K562 (cell line): ENCODE measurements at regions not wholly inside any gene's neighbourhood (a gene's known extent, or its start where the extent isn't known, plus 50 kb on each side); places are given as distances from the start of the nearest gene placed in this dataset.

Experiments used
- ATAC-seq: fragments of 200-7000 bp; cut with Tn5 transposase; 3 replicates; pipeline ENCODE4 v1.9.1; 2020; ENCODE audit warnings: moderate library complexity
- BruUV-seq: library from RNA; stranded (reverse); fragments of 400-500 nt; replicated peaks from 2 replicates; lab custom pipeline; 2021; lab: Mats Ljungman, UMichigan
- CTCF ChIA-PET: fragments of 300-600 bp; formaldehyde crosslinking; extraction: SDS; loops from one replicate; lab custom pipeline; 2021; ENCODE audit warnings: low intra/inter-chr PET ratio; lab: Yijun Ruan, JAX
- POLR2A ChIA-PET: fragments of 300-600, 350-650 bp; sonication (Branson Sonifier 250); formaldehyde crosslinking; extraction: SDS; loops from one replicate; lab custom pipeline; 2021; ENCODE audit warnings: antibody characterized with exemption, inconsistent platforms; lab: Yijun Ruan, JAX
- DNase-seq, 4 experiments: peaks; one replicate each; pipeline versions ENCODE4 v3.0.0 to v3.0.0-alpha.2; 2011 to 2018; ENCODE audit warnings: low spot score in 3 of 4, mixed read lengths in 3 of 4; ENCODE audit errors: extremely low read depth in 1 of 4
- FAIRE-seq: peaks from 2 replicates; lab custom pipeline; 2011; peaks lifted over from hg19 to GRCh38; lab: Jason Lieb, UNC
- H2AFZ ChIP-seq: 2 replicates; pipeline ENCODE4 v1.6.0; 2011; ENCODE audit warnings: low read depth, low read length, control low read depth, inconsistent platforms
- H3K27ac ChIP-seq: fragments of 200-600 bp; 3 replicates; pipeline ENCODE4 v1.8.0; 2011; ENCODE audit warnings: low read depth, mild to moderate bottlenecking, control low read depth, inconsistent platforms, low read length, moderate library complexity, mixed read lengths; ENCODE audit errors: extremely low read depth
- H3K27me3 ChIP-seq, 2 experiments: fragments of 300-600 bp in 1 of 2; 2 replicates in 1 of 2; 3 replicates in 1 of 2; pipeline versions ENCODE4 v1.6.0 to v1.8.0; 2011; ENCODE audit warnings: inconsistent platforms in 2 of 2, low read length in 2 of 2, mild to moderate bottlenecking in 1 of 2, mixed read lengths in 1 of 2, moderate library complexity in 1 of 2; ENCODE audit not compliant: control insufficient read depth in 2 of 2, insufficient read depth in 2 of 2
- H3K36me3 ChIP-seq: fragments of 300-600 bp; 3 replicates; pipeline ENCODE4 v1.8.0; 2011; ENCODE audit warnings: mild to moderate bottlenecking, low read length, inconsistent platforms; ENCODE audit not compliant: control insufficient read depth, insufficient read depth
- H3K4me1 ChIP-seq, 2 experiments: fragments of 200-600 bp in 1 of 2; replicated peaks in 1 of 2; 2 replicates in 1 of 2; 3 replicates in 1 of 2; pipeline versions ENCODE4 v1.5.1 to v1.8.0; 2011; ENCODE audit warnings: inconsistent platforms in 2 of 2, low read length in 2 of 2, mild to moderate bottlenecking in 1 of 2, mixed read lengths in 1 of 2, moderate library complexity in 1 of 2; ENCODE audit not compliant: control insufficient read depth in 2 of 2, insufficient read depth in 2 of 2
- H3K4me2 ChIP-seq: 2 replicates; pipeline ENCODE4 v1.6.1; 2011; ENCODE audit warnings: low read length, control low read depth, inconsistent platforms, mixed read lengths; ENCODE audit not compliant: insufficient read depth
- H3K4me3 ChIP-seq: fragments of 200-600 bp; sonication (generic), shearing (Covaris generic); 2 replicates; pipeline ENCODE4 v1.5.1; 2016; ENCODE audit warnings: control low read depth, inconsistent platforms
- H3K79me2 ChIP-seq: fragments of 200-600 bp; 3 replicates; pipeline ENCODE4 v1.8.0; 2011; ENCODE audit warnings: low read length, inconsistent platforms; ENCODE audit not compliant: control insufficient read depth, insufficient read depth
- H3K9ac ChIP-seq, 2 experiments: 2 replicates each; pipeline versions ENCODE4 v1.6.0 to v1.6.1; 2011; ENCODE audit warnings: low read depth in 2 of 2, low read length in 2 of 2, control low read depth in 1 of 2, inconsistent platforms in 1 of 2, mild to moderate bottlenecking in 1 of 2, mixed read lengths in 1 of 2; ENCODE audit not compliant: insufficient read depth in 1 of 2
- H3K9me1 ChIP-seq: one replicate; pipeline ENCODE4 v1.6.0; 2011; ENCODE audit warnings: inconsistent platforms, mild to moderate bottlenecking, low read length, moderate library complexity; ENCODE audit not compliant: control insufficient read depth, insufficient read depth
- H3K9me3 ChIP-seq: replicated peaks from 2 replicates; pipeline ENCODE4 v1.5.1; 2011; ENCODE audit warnings: low read depth, low read length, inconsistent platforms; ENCODE audit not compliant: control insufficient read depth, insufficient read depth
- H4K20me1 ChIP-seq: replicated peaks from 2 replicates; pipeline ENCODE4 v1.6.1; 2011; ENCODE audit warnings: low read length, inconsistent platforms, mixed read lengths; ENCODE audit not compliant: control insufficient read depth, insufficient read depth
- ATF1 ChIP-seq, 2 experiments: fragments of 450-650 bp in 1 of 2; IDR thresholded peaks; 2 replicates each; pipeline ENCODE4 v1.6.1; 2016; ENCODE audit warnings: missing compliant biosample characterization in 1 of 2, missing genetic modification characterization in 1 of 2
- CBX2 ChIP-seq: fragments of 200-600 bp; sonication (generic); IDR thresholded peaks from one replicate; pipeline ENCODE4 v1.6.1; 2012; ENCODE audit warnings: mild to moderate bottlenecking, low read length, inconsistent platforms; ENCODE audit not compliant: insufficient read depth, poor library complexity, severe bottlenecking
- CEBPB ChIP-seq: fragments of 450-650 bp; IDR thresholded peaks from 2 replicates; pipeline ENCODE4 v1.6.1; 2016; ENCODE audit warnings: missing genetic modification characterization, missing compliant biosample characterization
- CTBP1 ChIP-seq: fragments of 450-650 bp; IDR thresholded peaks from 2 replicates; pipeline ENCODE4 v1.6.1; 2016; ENCODE audit warnings: borderline replicate concordance
- CXXC5 ChIP-seq: fragments of 250-450 bp; sonication (Bioruptor Pico); IDR thresholded peaks from 2 replicates; pipeline ENCODE4 v1.8.0; 2022; ENCODE audit warnings: inconsistent platforms, mild to moderate bottlenecking, moderate library complexity
- HNRNPL ChIP-seq: fragments of 200-400 bp; formaldehyde crosslinking; IDR thresholded peaks from 2 replicates; pipeline ENCODE4 v1.6.1; 2017; ENCODE audit warnings: low read depth, mild to moderate bottlenecking, low read length
- PML ChIP-seq: IDR thresholded peaks from 2 replicates; pipeline ENCODE4 v1.6.1; 2012; ENCODE audit warnings: low read length, inconsistent platforms
- RBM25 ChIP-seq: fragments of 200-400 bp; formaldehyde crosslinking; IDR thresholded peaks from 2 replicates; pipeline ENCODE4 v1.6.1; 2018; ENCODE audit warnings: low read length, low read depth, moderate library complexity; ENCODE audit not compliant: severe bottlenecking
- SOX6 ChIP-seq: fragments of 450-650 bp; IDR thresholded peaks from 2 replicates; pipeline ENCODE4 v1.6.1; 2014; ENCODE audit warnings: mild to moderate bottlenecking
- TBP ChIP-seq: optimal IDR thresholded peaks from 2 replicates; pipeline ENCODE3; 2011; ENCODE audit warnings: low read depth, low read length, improper control_type of control experiment
- ZBTB8A ChIP-seq: fragments of 450-650 bp; IDR thresholded peaks from 2 replicates; pipeline ENCODE4 v1.6.1; 2018; ENCODE audit warnings: mild to moderate bottlenecking, moderate library complexity; ENCODE audit not compliant: partially characterized antibody
- ZKSCAN8 ChIP-seq: fragments of 200-800 bp; sonication (Bioruptor generic); IDR thresholded peaks from 2 replicates; pipeline ENCODE4 v1.6.1; 2016; ENCODE audit warnings: missing genetic modification characterization, missing compliant biosample characterization
- ZNF696 ChIP-seq: fragments of 250-450 bp; sonication (Bioruptor Pico); conservative IDR thresholded peaks from 2 replicates; pipeline ENCODE4 v1.4.0; 2020; ENCODE audit warnings: mild to moderate bottlenecking, moderate library complexity
- WGBS: fragments of 100-300 bp; shearing (Covaris generic); methylation state at CpG from one replicate; pipeline ENCODE4 v1.1.6; 2016; ENCODE audit warnings: low coverage, mixed read lengths; ENCODE audit not compliant: insufficient coverage; ENCODE audit errors: missing lambda C conversion rate; 5-methylcytosine and 5-hydroxymethylcytosine counted together
- in situ Hi-C: fragments of 300-500 bp; cut with MboI; formaldehyde crosslinking; loops from 4 replicates; pipeline ENCODE4 v1.15.0; 2018; ENCODE audit warnings: inconsistent platforms, mixed read lengths
- intact Hi-C: fragments of 100-400 bp; cut with micrococcal nuclease; formaldehyde crosslinking; loops from 2 replicates; pipeline ENCODE4 v1.14.2; 2022
- TF ChIP-seq, protein P1 (sequence below): fragments of 200-800 bp; sonication (Bioruptor generic); IDR thresholded peaks from 2 replicates; pipeline ENCODE4 v1.6.1; 2016; ENCODE audit warnings: missing genetic modification characterization, missing compliant biosample characterization
- TF ChIP-seq, protein P2 (sequence below): sonication (generic); formaldehyde crosslinking; IDR thresholded peaks from 2 replicates; pipeline ENCODE4 v1.8.1; 2023; ENCODE audit warnings: mild to moderate bottlenecking, missing genetic modification reagents

DNA sequence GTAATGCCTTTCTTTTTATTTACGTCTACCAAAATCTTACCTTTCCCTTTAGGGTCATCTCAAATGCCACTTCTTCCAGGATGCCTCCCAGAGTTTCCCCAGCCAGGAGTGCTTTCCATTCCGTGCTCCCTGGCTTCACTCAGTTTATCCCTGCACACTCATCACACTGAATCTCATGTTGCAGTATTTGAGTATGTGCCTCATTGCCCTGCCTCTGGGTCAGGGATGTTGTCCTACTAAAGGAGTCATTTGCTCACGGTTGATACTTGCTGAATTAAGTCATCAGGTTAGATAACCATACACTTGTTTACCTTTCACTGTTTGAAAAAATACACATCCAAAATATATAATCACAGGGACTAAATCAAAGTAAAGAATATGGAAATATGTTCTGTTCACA lies 356.2 kb upstream of the GATB start:
- Histone ChIP-seq H3K9ac (no peak overlapping the region), H3K4me3 (no peak overlapping the region), H3K9me1 (no peaks in the 10 kb centered on the region), H3K27me3 (peaks cover 12 to 39% of the 10 kb centered on the region in 2 experiments; a peak in 4 of 5 replicates), H3K4me2 (no peak overlapping the region), H2AFZ (no peak overlapping the region), H3K36me3 (no peaks in the 10 kb centered on the region), H3K79me2 (no peaks in the 10 kb centered on the region), H4K20me1 (no peaks in the 10 kb centered on the region), H3K9me3 (no peaks in the 10 kb centered on the region), H3K4me1 (no peaks in the 10 kb centered on the region), H3K27ac (no peak overlapping the region)
- POLR2A ChIA-PET: no interaction called here
- DNase-seq (no peak), FAIRE-seq (no peak), ATAC-seq (no peak)
- in situ Hi-C loops (no loop called here), intact Hi-C loops (no loop called here)
- 0% methylated on average over 2 of the region's 3 CpGs for WGBS
- no TSS peak for BruUV-seq
- CTCF ChIA-PET: no interaction called here
- TF ChIP-seq SOX6 (no peak), ZNF696 (no peak), TBP (no peak), CXXC5 (CRISPR knock-in tag) (no peak), CEBPB (tag) (no peak), PML (no peak), CTBP1 (no peak), CBX2 (no peak), ZBTB8A (no peak), ZKSCAN8 (CRISPR knock-in tag) (no peak), HNRNPL (no peak), ATF1 (CRISPR knock-in tag; IDR thresholded peaks at IDR 0.05) (no peak), ATF1 (tag; IDR thresholded peaks at IDR 0.05) (no peak), RBM25 (no peak)
- TF ChIP-seq, protein P1, sequence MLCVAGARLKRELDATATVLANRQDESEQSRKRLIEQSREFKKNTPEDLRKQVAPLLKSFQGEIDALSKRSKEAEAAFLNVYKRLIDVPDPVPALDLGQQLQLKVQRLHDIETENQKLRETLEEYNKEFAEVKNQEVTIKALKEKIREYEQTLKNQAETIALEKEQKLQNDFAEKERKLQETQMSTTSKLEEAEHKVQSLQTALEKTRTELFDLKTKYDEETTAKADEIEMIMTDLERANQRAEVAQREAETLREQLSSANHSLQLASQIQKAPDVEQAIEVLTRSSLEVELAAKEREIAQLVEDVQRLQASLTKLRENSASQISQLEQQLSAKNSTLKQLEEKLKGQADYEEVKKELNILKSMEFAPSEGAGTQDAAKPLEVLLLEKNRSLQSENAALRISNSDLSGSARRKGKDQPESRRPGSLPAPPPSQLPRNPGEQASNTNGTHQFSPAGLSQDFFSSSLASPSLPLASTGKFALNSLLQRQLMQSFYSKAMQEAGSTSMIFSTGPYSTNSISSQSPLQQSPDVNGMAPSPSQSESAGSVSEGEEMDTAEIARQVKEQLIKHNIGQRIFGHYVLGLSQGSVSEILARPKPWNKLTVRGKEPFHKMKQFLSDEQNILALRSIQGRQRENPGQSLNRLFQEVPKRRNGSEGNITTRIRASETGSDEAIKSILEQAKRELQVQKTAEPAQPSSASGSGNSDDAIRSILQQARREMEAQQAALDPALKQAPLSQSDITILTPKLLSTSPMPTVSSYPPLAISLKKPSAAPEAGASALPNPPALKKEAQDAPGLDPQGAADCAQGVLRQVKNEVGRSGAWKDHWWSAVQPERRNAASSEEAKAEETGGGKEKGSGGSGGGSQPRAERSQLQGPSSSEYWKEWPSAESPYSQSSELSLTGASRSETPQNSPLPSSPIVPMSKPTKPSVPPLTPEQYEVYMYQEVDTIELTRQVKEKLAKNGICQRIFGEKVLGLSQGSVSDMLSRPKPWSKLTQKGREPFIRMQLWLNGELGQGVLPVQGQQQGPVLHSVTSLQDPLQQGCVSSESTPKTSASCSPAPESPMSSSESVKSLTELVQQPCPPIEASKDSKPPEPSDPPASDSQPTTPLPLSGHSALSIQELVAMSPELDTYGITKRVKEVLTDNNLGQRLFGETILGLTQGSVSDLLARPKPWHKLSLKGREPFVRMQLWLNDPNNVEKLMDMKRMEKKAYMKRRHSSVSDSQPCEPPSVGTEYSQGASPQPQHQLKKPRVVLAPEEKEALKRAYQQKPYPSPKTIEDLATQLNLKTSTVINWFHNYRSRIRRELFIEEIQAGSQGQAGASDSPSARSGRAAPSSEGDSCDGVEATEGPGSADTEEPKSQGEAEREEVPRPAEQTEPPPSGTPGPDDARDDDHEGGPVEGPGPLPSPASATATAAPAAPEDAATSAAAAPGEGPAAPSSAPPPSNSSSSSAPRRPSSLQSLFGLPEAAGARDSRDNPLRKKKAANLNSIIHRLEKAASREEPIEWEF (CRISPR knock-in tag): no peak
- TF ChIP-seq, protein P2, sequence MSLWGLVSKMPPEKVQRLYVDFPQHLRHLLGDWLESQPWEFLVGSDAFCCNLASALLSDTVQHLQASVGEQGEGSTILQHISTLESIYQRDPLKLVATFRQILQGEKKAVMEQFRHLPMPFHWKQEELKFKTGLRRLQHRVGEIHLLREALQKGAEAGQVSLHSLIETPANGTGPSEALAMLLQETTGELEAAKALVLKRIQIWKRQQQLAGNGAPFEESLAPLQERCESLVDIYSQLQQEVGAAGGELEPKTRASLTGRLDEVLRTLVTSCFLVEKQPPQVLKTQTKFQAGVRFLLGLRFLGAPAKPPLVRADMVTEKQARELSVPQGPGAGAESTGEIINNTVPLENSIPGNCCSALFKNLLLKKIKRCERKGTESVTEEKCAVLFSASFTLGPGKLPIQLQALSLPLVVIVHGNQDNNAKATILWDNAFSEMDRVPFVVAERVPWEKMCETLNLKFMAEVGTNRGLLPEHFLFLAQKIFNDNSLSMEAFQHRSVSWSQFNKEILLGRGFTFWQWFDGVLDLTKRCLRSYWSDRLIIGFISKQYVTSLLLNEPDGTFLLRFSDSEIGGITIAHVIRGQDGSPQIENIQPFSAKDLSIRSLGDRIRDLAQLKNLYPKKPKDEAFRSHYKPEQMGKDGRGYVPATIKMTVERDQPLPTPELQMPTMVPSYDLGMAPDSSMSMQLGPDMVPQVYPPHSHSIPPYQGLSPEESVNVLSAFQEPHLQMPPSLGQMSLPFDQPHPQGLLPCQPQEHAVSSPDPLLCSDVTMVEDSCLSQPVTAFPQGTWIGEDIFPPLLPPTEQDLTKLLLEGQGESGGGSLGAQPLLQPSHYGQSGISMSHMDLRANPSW (CRISPR knock-in tag): no peak
